ENCODE measurements at regions not wholly inside any gene's neighbourhood (a gene's known extent, or its start where the extent isn't known, plus 50 kb on each side); places are given as distances from the start of the nearest gene placed in this dataset.

DNA sequence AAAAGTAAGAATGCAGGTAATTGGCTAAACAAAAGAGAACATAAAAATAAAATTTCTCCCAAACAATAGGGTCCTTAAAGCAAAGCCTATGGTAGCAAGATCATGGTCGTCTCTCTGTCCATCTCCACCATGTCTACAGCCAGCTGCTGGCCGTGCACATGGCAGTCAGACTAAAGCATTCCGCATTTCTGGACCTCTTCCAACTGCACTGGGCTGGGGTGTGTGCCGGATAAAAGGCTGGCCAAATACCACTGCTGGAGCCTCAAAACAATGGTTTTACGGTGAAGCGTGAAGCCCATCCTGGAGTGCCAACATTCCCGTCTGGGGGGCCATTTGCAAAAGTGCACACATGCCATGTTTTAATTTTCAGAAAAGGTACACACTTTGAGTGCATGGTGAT lies 74.8 kb upstream of the PIEZO2 start:
- no peak for DNase-seq (ENCODE audit: low read depth)
- no peak for TF ChIP-seq CTCF (IDR thresholded peaks at IDR 0.05; ENCODE audit: insufficient read depth, low read length)

GRCh38 chr18:11219571-11219970 lies 70.2 kb upstream of the PIEZO2 start:
- no peak for DNase-seq (ENCODE audit: low read depth)
- no peak for TF ChIP-seq CTCF (IDR thresholded peaks at IDR 0.05; ENCODE audit: insufficient read depth, low read length)
- no peak overlapping the region for H3K4me3 ChIP-seq (ENCODE audit: low read depth, low read length)

More for the DNA sequence above, 74.8 kb upstream of the PIEZO2 start:
- H3K4me3 ChIP-seq (ENCODE audit: low read depth, low read length) = no peak overlapping the region

DNA sequence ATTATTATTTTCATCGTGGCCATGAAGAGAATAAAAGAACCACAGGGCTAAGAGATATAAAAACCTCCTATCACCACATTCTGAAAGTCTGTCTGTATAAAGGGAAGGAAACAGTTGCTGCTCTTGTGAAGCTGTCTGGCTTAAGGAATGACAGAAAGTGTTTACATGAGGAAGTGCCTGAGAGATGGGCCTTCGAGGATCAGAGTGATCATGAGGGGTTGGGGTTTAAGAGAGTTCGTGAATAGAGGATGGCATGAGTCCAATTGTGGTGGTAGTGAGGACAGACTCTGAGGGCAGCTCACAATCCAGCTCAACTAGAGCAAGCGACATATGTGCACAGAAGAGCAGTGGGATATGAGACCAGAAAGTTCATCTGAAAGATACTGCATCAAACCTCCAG lies 65.8 kb upstream of the PIEZO2 start:
- TF ChIP-seq CTCF (IDR thresholded peaks at IDR 0.05; ENCODE audit: insufficient read depth, low read length) = no peak
- no peak overlapping the region for H3K4me3 ChIP-seq (ENCODE audit: low read depth, low read length)
- no peak for DNase-seq (ENCODE audit: low read depth)

GRCh38 chr18:11204020-11204419 lies 54.7 kb upstream of the PIEZO2 start:
- no peak for DNase-seq (ENCODE audit: low read depth)
- no peak for TF ChIP-seq CTCF (IDR thresholded peaks at IDR 0.05; ENCODE audit: insufficient read depth, low read length)
- H3K4me3 ChIP-seq (ENCODE audit: low read depth, low read length) = no peak overlapping the region

- TF ChIP-seq CTCF (IDR thresholded peaks at IDR 0.05; ENCODE audit: insufficient read depth, low read length) = no peak
- no peak overlapping the region for H3K4me3 ChIP-seq (ENCODE audit: low read depth, low read length)
- DNase-seq (ENCODE audit: low read depth) = no peak
Measured at GRCh38 chr18:11199477-11199876, 50.1 kb upstream of the PIEZO2 start.

All from fibroblast of the aortic adventitia (primary cell).